KMS-11 (cell line): ENCODE measurements at regions not wholly inside any gene's neighbourhood (a gene's known extent, or its start where the extent isn't known, plus 50 kb on each side); places are given as distances from the start of the nearest gene placed in this dataset.

Experiments used
- H2AFZ ChIP-seq: fragments of 200-600 bp; sonication (generic); 2 replicates; pipeline ENCODE4 v1.6.1; 2016; ENCODE audit warnings: antibody characterized with exemption, mixed run types, low read depth
- H3K27ac ChIP-seq: fragments of 200-600 bp; sonication (generic); 2 replicates; pipeline ENCODE4 v1.6.1; 2016; ENCODE audit warnings: mild to moderate bottlenecking, mixed run types
- H3K27me3 ChIP-seq: fragments of 200-600 bp; sonication (generic); 2 replicates; pipeline ENCODE4 v1.6.1; 2017; ENCODE audit warnings: mild to moderate bottlenecking, low read depth, mixed run types, moderate library complexity; ENCODE audit not compliant: insufficient read depth
- H3K36me3 ChIP-seq: fragments of 200-600 bp; sonication (generic); 2 replicates; pipeline ENCODE4 v1.6.1; 2017; ENCODE audit warnings: mild to moderate bottlenecking, mixed run types; ENCODE audit not compliant: insufficient read depth
- H3K4me1 ChIP-seq: fragments of 200-600 bp; sonication (generic); 2 replicates; pipeline ENCODE4 v1.6.1; 2016; ENCODE audit warnings: mild to moderate bottlenecking, low read depth, mixed run types; ENCODE audit not compliant: poor library complexity, severe bottlenecking
- H3K4me2 ChIP-seq: fragments of 200-600 bp; sonication (generic); 2 replicates; pipeline ENCODE4 v1.7.0; 2016; ENCODE audit warnings: mild to moderate bottlenecking, mixed run types
- H3K4me3 ChIP-seq: fragments of 200-600 bp; sonication (generic); IDR thresholded peaks from 2 replicates; pipeline ENCODE4 v1.6.1; 2017; ENCODE audit warnings: low read depth, low read length, mixed read lengths; ENCODE audit not compliant: insufficient read depth
- H3K79me2 ChIP-seq: fragments of 200-600 bp; sonication (generic); 2 replicates; pipeline ENCODE4 v1.6.1; 2016; ENCODE audit warnings: low read depth, mixed run types; ENCODE audit not compliant: insufficient read depth
- H3K9ac ChIP-seq: fragments of 200-600 bp; sonication (generic); 2 replicates; pipeline ENCODE4 v1.6.1; 2016; ENCODE audit warnings: mild to moderate bottlenecking, mixed run types
- H4K20me1 ChIP-seq: fragments of 200-600 bp; sonication (generic); 2 replicates; pipeline ENCODE4 v1.6.1; 2016; ENCODE audit warnings: mild to moderate bottlenecking, mixed run types; ENCODE audit not compliant: insufficient read depth
- TF ChIP-seq, protein P1 (sequence below): fragments of 200-600 bp; sonication (generic); conservative IDR thresholded peaks from 2 replicates; pipeline ENCODE4 v1.6.1; 2017; ENCODE audit warnings: low read depth, mild to moderate bottlenecking, antibody characterized with exemption, low read length, moderate library complexity, mixed read lengths

DNA sequence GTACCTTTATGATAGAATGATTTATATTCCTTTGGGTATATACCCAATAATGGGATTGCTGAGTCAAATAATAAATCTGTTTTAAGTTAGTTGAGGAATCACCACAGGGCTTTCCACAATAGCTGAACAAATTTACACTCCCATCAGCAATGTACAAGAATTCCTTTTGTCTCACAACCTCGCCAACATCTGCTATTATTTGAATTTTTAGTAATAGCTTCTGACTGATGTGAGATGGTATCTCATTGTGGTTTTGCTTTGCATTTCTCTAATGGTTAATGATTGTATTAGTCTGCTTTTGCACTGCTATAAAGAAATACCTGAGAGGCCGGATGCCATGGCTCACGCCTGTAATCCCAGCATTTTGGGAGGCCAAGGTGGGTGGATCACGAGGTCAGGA lies 1387.6 kb upstream of the ACVR2A start:
- Histone ChIP-seq H3K4me2 (no peak overlapping the region), H3K4me3 (no peak overlapping the region), H3K36me3 (no peaks in the 10 kb centered on the region), H3K27me3 (no peaks in the 10 kb centered on the region), H3K79me2 (no peaks in the 10 kb centered on the region), H4K20me1 (no peaks in the 10 kb centered on the region), H2AFZ (no peak overlapping the region), H3K4me1 (no peaks in the 10 kb centered on the region), H3K9ac (no peak overlapping the region), H3K27ac (no peak overlapping the region)
- TF ChIP-seq, protein P1, sequence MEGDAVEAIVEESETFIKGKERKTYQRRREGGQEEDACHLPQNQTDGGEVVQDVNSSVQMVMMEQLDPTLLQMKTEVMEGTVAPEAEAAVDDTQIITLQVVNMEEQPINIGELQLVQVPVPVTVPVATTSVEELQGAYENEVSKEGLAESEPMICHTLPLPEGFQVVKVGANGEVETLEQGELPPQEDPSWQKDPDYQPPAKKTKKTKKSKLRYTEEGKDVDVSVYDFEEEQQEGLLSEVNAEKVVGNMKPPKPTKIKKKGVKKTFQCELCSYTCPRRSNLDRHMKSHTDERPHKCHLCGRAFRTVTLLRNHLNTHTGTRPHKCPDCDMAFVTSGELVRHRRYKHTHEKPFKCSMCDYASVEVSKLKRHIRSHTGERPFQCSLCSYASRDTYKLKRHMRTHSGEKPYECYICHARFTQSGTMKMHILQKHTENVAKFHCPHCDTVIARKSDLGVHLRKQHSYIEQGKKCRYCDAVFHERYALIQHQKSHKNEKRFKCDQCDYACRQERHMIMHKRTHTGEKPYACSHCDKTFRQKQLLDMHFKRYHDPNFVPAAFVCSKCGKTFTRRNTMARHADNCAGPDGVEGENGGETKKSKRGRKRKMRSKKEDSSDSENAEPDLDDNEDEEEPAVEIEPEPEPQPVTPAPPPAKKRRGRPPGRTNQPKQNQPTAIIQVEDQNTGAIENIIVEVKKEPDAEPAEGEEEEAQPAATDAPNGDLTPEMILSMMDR, result no peak

DNA sequence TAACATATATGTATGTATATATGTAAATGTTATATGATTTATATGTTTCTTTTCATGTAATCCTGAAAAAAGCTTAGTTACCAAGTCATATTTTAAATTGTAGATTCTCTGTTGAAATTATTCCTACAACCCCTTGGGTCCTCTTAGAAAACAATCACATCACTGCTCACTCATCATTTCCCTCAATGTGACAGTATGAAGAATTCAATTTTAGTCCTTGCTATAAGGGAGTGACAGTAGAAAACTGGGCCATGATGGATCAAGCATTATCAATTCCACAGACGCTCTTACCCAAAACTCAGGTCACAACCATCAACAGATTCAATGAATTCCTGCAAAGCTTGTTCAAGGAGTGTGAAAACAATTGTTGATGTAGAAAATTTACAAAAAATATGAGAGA lies 1389.5 kb upstream of the ACVR2A start:
- Histone ChIP-seq H3K4me2 (no peak overlapping the region), H3K27me3 (no peaks in the 10 kb centered on the region), H4K20me1 (no peaks in the 10 kb centered on the region), H3K4me1 (no peaks in the 10 kb centered on the region), H2AFZ (no peak overlapping the region), H3K9ac (no peak overlapping the region), H3K79me2 (no peaks in the 10 kb centered on the region), H3K36me3 (no peaks in the 10 kb centered on the region), H3K27ac (no peak overlapping the region), H3K4me3 (no peak overlapping the region)
- TF ChIP-seq, protein P1, result no peak

DNA sequence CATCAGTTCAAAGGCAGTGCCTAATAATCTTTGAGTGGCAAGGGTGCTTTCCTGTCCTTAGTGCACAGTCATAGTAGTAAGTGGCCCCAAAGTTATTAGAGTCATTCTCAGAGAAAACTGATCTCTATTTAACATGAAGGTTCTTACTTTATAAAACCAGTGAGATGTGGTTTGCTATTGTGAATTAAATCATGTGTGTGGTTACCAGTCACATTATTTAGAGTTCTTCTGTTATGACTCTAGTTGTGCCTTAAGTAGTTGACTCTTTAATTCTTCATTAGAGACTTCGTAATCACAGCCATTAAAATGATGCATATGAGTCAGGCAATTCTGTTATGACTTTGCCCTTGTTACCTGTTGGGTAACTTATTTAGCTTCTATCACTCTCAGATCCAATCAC lies 1392.9 kb upstream of the ACVR2A start:
- no peak overlapping the region for H3K27ac ChIP-seq
- H3K4me3 ChIP-seq, result no peak overlapping the region
- TF ChIP-seq, protein P1, result no peak
- no peaks in the 10 kb centered on the region for H4K20me1 ChIP-seq
- no peak overlapping the region for H3K4me2 ChIP-seq
- no peaks in the 10 kb centered on the region for H3K36me3 ChIP-seq
- no peaks in the 10 kb centered on the region for H3K4me1 ChIP-seq
- no peak overlapping the region for H3K9ac ChIP-seq
- H3K79me2 ChIP-seq, result no peaks in the 10 kb centered on the region
- no peaks in the 10 kb centered on the region for H3K27me3 ChIP-seq
- H2AFZ ChIP-seq, result no peak overlapping the region

DNA sequence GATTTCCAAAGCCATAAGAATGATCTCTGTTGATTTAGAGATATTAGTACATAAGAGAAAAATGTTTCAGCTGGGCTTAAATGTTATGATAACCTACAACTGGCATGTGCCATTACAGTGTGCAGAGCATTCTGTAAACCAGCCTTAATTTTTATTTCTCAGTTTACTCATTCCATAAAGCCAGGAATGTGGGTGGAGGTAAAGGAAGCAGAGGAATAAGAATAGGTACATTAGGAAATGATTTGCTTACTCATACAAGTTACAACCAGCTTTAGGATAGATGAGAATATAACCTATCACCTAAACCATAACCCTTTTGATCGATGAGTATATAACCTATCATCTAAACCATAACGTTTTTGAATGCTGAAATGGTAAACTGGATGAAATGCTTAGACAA lies 1394.7 kb upstream of the ACVR2A start:
- H3K36me3 ChIP-seq, result no peaks in the 10 kb centered on the region
- no peak overlapping the region for H3K27ac ChIP-seq
- TF ChIP-seq, protein P1, result no peak
- no peaks in the 10 kb centered on the region for H4K20me1 ChIP-seq
- H3K27me3 ChIP-seq, result no peaks in the 10 kb centered on the region
- no peak overlapping the region for H3K4me3 ChIP-seq
- H3K4me1 ChIP-seq, result no peaks in the 10 kb centered on the region
- no peak overlapping the region for H3K9ac ChIP-seq
- no peaks in the 10 kb centered on the region for H3K79me2 ChIP-seq
- no peak overlapping the region for H3K4me2 ChIP-seq
- no peak overlapping the region for H2AFZ ChIP-seq

DNA sequence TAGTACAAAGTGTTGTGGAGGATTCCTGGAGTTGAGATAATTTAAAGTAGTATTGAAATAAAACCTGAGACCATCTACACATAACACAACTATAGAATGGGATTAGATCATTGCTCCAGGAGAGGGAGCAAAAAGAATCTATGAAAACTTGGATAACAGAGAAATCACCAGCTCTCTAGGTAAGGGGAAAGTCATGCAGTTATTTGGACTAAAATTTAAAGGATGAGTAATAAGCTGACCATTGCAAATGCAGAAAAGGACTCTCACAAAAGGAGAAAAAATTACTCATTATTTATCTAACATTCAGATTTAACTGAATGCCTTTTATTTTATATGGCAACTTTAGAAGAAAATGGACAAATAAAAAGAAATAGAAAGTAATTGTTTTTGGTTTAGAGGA lies 1399.8 kb upstream of the ACVR2A start:
- no peaks in the 10 kb centered on the region for H3K27me3 ChIP-seq
- H3K9ac ChIP-seq, result no peak overlapping the region
- no peak overlapping the region for H2AFZ ChIP-seq
- no peak overlapping the region for H3K4me2 ChIP-seq
- H3K36me3 ChIP-seq, result no peaks in the 10 kb centered on the region
- H3K27ac ChIP-seq, result no peak overlapping the region
- H4K20me1 ChIP-seq, result no peaks in the 10 kb centered on the region
- H3K4me3 ChIP-seq, result no peak overlapping the region
- H3K4me1 ChIP-seq, result no peaks in the 10 kb centered on the region
- H3K79me2 ChIP-seq, result no peaks in the 10 kb centered on the region
- TF ChIP-seq, protein P1, result no peak
